Ishikawa (cell line): ENCODE measurements at regions not wholly inside any gene's neighbourhood (a gene's known extent, or its start where the extent isn't known, plus 50 kb on each side); places are given as distances from the start of the nearest gene placed in this dataset.

Experiments
- CEBPB ChIP-seq: IDR thresholded peaks from 2 replicates; pipeline ENCODE4 v1.6.1; 2012
- CREB1 ChIP-seq: IDR thresholded peaks from 2 replicates; pipeline ENCODE4 v1.6.1; 2012; ENCODE audit warnings: low read depth
- EGR1 ChIP-seq: IDR thresholded peaks from 2 replicates; pipeline ENCODE4 v1.6.1; 2012
- EP300 ChIP-seq: IDR thresholded peaks from 2 replicates; pipeline ENCODE4 v1.6.1; 2012; ENCODE audit warnings: borderline replicate concordance
- FOXM1 ChIP-seq: IDR thresholded peaks from 2 replicates; pipeline ENCODE4 v1.6.1; 2012; ENCODE audit warnings: low read depth, borderline replicate concordance
- MAX ChIP-seq: IDR thresholded peaks from 2 replicates; pipeline ENCODE4 v1.6.1; 2012
- NFIC ChIP-seq: IDR thresholded peaks from 2 replicates; pipeline ENCODE4 v1.6.1; 2012
- RAD21 ChIP-seq: IDR thresholded peaks from 2 replicates; pipeline ENCODE4 v1.6.1; 2012; ENCODE audit warnings: low read depth
- REST ChIP-seq: IDR thresholded peaks from 2 replicates; pipeline ENCODE4 v1.6.1; 2012; ENCODE audit warnings: low read depth, mild to moderate bottlenecking
- TAF1 ChIP-seq: IDR thresholded peaks from 2 replicates; pipeline ENCODE4 v1.6.1; 2012; ENCODE audit warnings: low read depth, mild to moderate bottlenecking
- TCF12 ChIP-seq: IDR thresholded peaks from 2 replicates; pipeline ENCODE4 v1.6.1; 2012; ENCODE audit warnings: low read depth
- TEAD4 ChIP-seq: IDR thresholded peaks from 2 replicates; pipeline ENCODE4 v1.6.1; 2012
- USF1 ChIP-seq: IDR thresholded peaks from 2 replicates; pipeline ENCODE4 v1.6.1; 2012
- YY1 ChIP-seq: IDR thresholded peaks from 2 replicates; pipeline ENCODE4 v1.6.1; 2012; ENCODE audit warnings: low read depth
- ZBTB7A ChIP-seq: IDR thresholded peaks from 2 replicates; pipeline ENCODE4 v1.6.1; 2012; ENCODE audit warnings: low read depth

GRCh38 chr2:10236571-10237391 lies 65.9 kb upstream of the HPCAL1 start:
- TF ChIP-seq EGR1 (no peak), EP300 (no peak), CEBPB (no peak), RAD21 (no peak), MAX (no peak), NFIC (no peak)

GRCh38 chr2:10237392-10238321 lies 65.0 kb upstream of the HPCAL1 start:
- TF ChIP-seq EGR1: no peak
- TF ChIP-seq ZBTB7A: no peak

- TF ChIP-seq ZBTB7A (no peak), NFIC (no peak), EP300 (no peak), TAF1 (no peak)
These were observed 64.3 kb upstream of the HPCAL1 start for GRCh38 chr2:10238396-10238795.

- TF ChIP-seq FOXM1: no peak
- TF ChIP-seq EP300: no peak
- TF ChIP-seq CEBPB: no peak
These were observed 63.7 kb upstream of the HPCAL1 start for GRCh38 chr2:10238991-10239485.

GRCh38 chr2:10239561-10239967 lies 63.1 kb upstream of the HPCAL1 start:
- TF ChIP-seq ZBTB7A (no peak), CEBPB (no peak), MAX (no peak), FOXM1 (no peak), YY1 (no peak), USF1 (no peak), TEAD4 (no peak), EP300 (no peak), RAD21 (no peak), TCF12 (no peak), CREB1 (no peak), TAF1 (no peak), REST (no peak), NFIC (no peak)

GRCh38 chr2:10240161-10240681 lies 62.5 kb upstream of the HPCAL1 start:
- TF ChIP-seq YY1 (no peak), REST (no peak), TEAD4 (no peak), ZBTB7A (no peak), EP300 (no peak), FOXM1 (no peak), CREB1 (no peak), TCF12 (no peak), RAD21 (no peak), USF1 (no peak), MAX (no peak), NFIC (no peak), TAF1 (no peak), EGR1 (no peak), CEBPB (no peak)
